GM19455 (cell line): ENCODE measurements at regions not wholly inside any gene's neighbourhood (a gene's known extent, or its start where the extent isn't known, plus 50 kb on each side); places are given as distances from the start of the nearest gene placed in this dataset.
"Not testable (repeated sequence)": the region's sequence is repeated elsewhere in the genome, so short reads cannot be mapped to it uniquely, and the experiment has no call there.

Source experiments
- ATAC-seq: cut with Tn5 transposase; IDR thresholded peaks from one replicate; pipeline ENCODE4 v1.9.1; 2021; ENCODE audit not compliant: unreplicated experiment

DNA sequence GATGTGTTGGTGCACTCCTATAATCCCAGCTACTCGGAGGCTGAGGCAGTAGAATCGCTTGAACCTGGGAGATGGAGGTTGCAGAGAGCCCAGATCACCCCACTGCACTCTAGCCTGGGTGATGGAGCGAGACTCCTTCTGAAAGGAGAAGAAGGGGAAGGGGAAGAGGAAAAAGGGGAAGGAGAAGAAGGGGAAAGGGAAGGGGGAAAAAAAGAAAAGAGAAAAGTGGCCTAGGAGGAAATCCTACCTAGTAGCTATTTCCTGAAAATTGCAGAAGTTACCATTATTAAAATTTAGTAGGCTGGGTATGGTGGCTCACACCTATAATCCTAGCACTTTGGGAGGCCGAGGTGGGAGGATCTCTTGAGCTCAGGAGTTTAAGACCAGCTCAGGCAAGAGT is 67.4 kb downstream of the ARRDC3 start:
- ATAC-seq = no peak

DNA sequence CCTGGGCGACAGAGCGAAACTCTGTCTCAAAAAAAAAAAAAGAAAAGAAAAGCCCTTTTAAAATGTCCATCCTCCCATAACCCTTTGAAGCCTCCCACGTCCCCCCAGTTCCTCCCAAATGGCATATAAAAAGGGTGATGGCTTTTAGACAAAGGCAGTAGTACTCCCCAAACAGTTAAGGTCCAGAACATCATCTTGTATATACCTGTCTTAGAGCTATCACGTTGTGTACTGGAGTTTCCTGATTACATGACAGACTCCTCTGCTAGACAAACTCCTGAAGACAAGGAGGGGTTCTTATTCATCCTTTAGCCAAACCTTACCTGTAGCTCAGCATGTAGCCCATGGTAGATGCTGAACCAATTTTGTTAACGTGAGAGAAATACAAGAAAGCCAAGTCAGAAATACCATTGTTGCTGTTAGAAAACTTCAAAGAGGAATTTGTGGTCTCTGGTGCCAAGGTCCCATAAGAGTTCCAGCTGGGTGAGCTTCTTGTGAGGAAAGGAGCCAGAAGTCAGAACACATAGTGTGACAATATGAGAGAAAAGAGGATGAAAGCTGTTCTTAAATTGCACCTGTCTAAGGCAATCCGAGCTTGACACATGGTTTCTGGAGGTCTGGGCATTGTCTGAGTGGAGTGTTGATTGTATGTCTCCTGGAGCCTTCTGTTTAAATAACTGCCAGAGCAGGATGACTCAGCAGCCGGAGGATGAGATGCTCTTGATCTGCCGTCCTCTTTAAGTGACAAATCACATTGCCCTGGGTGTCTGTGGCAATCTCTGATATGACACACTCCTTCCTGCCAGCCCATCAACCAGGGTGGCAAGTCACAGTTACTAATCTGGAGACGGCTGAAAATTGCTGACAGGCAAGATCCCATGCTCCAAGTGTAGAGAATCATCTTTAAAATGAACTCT is 69.1 kb downstream of the ARRDC3 start:
- ATAC-seq = peak; percentile 43

DNA sequence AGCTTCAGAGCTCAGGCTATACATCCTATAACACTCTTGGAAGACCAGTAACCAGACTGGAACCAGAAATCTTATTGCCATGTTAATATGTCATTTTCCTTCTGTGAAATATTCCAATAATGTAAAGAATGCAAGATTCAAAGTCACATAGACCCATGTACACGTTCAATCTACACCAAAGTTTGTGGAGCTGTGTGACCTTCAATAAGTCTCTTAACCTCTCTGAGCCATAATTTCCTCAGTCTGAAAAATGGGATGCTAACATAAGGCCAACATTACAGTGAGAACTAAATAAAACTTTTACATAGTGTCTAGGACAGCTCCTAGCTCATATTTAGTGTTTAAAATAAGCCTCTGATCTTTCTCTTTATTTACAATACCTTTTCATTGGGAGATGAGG is 70.4 kb downstream of the ARRDC3 start:
- ATAC-seq = no peak

DNA sequence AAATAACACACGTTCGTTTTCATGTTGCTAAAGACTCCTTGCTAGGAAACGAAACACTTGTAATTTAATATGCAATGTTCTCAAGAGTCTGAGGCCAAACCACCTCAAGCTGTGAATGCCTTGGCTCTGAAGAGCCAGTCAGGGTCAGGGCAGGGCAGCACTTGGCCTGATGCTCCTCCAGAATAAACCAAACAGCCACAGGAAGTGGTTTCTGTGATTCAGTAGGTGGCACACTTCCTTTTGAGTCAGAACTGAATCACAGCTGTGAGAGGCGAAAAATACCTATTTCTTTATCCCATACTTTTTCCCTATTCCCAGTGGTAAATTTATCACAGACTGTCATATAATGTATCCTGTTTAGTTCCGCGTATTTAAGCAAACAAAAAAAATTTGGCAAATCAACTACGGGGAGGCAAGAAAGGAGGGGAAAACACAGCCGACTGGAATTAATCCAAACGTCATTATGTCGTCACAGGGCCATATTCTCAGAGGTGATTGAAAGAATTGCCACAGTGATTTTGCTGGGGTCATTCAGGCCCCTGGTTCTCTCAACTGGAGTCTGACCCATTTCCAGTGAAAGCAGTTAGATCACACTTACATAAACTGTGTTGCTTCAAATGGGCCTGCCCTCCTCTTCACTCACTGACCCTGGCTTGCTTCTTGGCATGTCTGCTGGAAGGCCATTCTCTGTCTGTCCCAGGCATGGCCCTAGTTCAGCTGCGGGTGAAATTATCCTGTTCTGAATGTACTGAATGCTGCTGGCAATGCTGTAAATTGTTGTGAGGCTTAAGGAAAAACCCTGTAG is 71.2 kb downstream of the ARRDC3 start:
- peak; percentile 89 for ATAC-seq

DNA sequence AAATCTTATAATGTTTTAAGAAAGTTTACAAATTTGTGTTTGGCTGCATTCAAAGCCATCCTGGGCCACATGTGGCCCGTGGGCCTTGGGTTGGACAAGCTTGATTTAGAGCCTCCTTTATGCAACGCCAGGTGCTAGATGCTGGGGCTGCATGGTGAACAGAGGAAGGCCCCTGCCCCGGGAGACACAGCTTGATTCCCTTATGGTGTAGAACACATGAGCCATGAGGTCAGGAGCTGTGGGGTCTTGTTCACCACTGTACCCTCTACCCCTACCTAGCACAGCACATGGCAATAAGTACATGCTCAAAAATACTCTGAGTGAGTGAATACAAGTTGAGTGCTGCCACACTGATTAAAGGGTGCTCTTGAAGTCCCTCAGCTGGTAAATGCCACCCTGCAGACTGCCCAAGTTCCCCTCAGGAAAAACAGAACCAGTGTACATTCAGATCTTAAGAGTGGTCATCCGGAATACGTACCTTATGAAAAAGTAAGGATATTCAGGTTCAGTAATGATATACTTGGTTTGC is 71.9 kb downstream of the ARRDC3 start:
- ATAC-seq = peak; percentile 5

DNA sequence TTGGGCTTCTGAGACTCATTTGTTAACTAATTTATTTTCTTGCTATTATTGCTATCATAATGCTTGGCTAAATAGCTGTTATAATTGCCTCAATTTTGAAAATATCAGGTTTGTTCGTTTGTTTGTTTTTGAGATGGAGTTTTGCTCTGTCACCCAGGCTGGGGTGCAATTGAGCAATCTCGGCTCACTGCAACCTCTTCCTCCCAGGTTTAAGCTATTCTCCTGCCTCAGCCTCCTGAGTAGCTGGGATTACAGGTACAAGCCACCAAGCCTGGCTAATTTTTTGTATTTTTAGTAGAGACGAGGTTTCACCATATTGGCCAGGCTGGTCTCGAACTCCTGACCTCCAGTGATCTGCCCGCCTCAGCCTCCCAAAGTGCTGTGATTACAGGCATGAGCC is 75.0 kb downstream of the ARRDC3 start:
- not testable (repeated sequence) for ATAC-seq

DNA sequence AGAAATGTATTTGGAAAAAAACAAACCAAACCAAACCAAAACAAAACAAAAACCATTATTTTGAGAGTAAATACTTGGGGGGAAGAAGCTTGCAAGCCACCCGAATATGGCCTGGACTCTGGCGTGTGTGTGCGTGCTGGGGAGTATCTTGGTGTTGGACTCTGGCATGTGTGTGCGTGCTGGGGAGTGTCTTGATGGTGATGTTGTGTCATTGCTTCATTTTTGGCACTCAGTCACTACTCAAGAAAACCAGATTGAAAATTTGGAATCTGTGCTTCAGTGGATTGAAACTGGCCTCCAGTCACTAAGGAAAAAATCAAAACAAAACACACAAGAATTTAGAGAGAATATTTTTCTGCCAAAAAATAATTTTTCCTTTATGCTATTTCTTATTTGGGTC is 76.1 kb downstream of the ARRDC3 start:
- ATAC-seq = no peak

DNA sequence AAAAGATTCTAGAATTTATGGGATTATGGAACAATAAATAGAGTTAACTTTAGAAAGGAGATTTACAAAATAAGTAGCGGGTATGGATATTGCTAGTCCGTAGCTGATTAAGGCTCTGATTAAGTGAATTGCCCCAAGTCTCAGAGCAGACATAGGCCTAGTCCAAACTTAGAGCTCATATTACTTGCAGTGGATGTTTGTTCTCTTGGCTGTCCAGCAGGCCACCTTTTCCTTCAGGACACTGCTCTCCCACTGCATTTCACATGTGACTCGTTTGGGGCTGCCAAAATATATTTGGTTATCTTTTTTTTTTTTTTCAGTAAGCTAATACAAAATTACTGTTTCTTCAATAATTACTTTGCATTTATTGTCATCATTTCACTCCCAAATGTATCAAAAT is 76.6 kb downstream of the ARRDC3 start:
- ATAC-seq = no peak

DNA sequence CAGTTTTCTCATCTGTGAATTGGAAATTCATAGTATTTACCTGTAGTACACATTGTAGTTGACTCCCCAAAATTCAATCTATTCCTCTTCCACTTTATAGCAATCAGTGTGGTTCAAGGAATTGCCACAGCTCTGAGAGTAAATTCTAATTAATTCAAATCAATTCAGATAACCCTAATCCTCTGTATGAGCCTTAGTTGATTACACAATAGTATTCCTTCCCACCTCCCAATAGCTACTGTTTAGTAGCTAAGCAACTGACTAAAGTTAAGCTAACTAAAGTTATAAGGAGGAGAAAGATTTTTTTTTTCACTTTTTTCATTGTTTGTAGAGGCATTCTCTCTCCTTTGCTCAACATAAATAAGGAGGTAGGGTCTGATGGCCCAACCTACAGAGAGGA is 77.5 kb downstream of the ARRDC3 start:
- no peak for ATAC-seq

DNA sequence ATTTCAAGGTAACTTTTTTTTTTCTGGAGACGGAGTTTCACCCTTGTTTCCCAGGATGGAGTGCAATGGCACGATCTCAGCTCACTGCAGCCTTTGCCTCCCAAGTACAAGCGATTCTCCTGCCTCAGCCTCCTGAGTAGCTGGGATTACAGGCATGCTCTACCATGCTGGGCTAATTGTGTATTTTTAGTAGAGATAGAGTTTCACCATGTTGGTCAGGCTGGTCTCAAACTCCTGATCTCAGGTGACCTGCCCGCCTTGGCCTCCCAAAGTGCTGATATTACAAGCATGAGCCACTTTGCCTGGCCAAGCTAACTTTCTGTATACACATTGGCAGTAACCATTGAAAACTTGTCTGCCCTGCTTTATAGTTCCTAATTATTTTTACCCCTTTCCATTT is 79.1 kb downstream of the ARRDC3 start:
- not testable (repeated sequence) for ATAC-seq

DNA sequence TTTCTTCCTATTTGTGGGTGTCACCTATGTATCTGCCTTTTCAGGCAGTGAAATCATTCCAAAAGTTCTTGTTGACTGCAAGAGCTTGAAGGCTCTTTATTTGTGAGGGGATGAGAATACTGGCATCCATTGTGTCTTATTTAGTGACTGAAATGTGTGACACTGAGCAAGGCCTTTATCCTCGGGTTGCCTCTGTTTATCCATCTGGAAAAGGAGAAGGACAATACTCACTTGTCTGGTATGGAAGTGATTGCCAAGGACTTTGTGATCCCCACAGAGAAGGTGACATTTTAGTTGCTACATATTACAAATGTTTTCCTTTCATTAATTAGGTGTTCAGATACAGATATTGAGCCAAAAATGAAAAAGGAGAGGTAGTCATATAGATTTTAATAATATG is 80.2 kb downstream of the ARRDC3 start:
- ATAC-seq = no peak

DNA sequence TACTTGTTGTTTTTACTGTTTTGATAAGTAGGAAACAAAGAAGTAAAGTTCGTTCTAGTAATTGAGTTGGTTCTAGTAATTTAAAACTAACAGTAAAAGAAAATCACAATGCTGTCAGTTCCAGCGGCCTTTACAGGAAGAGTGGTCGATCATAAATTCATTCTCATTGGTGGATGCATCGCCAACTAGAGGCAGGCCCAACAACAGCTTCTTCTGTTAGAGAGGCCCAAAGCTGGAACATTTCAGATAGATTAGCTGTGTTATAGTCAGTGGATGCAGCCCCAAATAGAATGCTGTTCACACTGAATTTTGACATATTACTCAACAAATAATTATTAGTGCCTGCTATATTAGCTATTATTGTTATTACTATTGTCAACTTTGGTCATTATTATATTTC is 80.8 kb downstream of the ARRDC3 start:
- ATAC-seq = no peak

DNA sequence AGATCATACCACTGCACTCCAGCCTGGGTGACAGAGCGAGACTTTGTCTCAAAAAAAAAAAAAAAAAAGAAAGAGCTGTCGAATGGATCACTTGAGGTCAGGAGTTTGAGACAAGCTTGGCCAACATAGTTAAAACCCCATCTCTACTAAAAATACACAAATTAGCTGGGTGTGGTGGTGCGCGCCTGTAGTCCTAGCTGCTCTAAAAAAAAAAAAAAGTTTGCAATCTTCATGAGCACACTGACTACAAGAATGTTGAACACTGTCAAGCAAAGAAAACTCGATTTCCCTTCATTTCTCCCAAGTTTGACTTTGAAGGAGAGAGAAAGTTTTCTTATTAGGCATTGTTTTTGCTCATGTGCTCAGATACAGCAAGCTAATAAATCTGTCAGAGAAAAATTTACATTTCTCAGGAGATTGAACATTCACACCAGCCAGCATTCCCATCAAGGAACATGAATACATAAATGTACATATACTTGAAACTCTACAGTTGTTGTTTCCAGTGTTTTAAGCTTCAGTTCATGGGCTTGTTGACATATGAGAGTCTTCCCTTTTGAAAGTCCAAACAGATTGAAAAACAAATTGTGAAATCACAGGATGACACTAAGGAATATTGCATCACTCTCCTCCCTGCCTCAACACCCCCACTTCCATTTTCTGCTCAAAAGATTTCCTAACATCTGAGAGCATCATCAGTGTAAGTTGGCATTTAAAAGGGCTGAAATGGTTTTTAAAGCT is 81.8 kb downstream of the ARRDC3 start:
- no peak for ATAC-seq

DNA sequence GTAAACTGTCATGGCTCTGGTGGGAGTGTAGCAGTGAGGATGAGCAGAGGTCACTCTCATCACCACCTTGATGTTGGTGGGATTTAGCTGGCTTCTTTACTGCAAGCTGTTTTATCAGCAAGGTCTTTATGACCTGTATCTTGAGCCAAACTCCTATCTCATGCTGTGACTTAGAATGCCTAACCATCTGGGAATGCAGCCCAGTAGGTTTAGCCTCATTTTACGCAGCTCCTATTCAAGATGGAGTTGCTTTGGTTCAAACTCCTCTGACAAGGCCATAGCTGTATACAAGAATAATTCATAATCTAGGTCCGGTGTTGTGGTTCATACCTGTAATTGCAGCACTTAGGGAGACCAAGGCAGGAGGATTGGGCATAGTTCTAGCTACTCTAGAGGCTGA is 85.1 kb downstream of the ARRDC3 start:
- no peak for ATAC-seq

DNA sequence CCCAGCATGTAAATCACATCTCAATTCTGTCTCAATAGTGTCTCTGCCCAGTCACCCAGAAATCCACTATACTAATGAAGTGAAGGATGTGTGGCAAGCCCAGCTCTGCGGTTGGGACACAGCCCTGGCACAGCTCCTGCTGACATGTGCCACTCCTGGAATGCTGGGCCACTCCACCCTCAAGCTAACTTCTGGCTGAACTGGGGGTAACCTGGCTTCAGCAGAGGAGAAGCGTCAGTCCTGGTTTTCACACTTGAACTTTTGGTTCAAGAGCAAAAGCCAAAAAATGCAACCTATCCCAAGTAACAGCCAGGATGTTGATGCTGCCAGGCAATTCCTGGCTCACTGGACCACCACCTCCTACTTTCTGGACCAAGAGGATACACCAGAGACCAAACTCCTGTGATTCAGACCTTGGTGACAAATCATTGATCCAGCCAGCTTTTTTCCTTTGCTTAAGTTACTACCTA is 86.4 kb downstream of the ARRDC3 start:
- ATAC-seq = no peak

DNA sequence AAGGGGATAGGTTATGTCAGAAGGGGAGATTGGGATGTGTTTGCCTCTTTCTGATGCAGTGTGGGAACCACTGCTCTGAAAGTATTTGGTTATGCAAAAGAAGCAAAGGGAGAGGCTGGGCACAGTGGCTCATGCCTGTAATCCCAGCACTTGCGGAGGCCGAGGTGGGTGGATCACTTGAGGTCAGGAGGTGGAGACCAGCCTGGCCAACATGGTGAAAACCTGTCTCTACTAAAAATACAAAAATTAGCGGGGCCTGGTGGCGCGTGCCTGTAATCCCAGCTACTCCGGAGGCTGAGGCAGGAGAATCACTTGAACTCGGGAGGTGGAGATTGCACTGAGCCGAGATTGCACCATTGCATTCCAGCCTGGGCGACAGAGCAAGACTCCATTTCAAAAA is 87.0 kb downstream of the ARRDC3 start:
- not testable (repeated sequence) for ATAC-seq

DNA sequence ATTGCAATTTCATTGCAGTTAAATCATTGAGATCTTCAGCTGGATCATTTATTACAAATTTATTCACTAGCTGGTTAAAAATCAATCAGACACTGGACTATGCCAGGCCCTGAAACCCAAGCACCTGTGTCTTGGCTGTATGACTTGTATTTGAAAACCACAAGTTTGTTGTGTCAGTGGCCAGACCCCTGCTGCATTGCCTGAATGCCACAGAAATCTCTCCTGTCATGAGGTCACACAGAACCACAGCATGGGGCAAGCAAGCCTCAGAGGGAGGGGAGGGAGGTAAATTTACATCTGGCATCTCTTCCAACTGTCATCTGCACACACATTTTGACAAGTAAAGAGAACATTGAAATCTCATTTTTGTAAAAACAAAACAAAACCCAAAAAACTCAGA is 90.0 kb downstream of the ARRDC3 start:
- peak; percentile 94 for ATAC-seq

DNA sequence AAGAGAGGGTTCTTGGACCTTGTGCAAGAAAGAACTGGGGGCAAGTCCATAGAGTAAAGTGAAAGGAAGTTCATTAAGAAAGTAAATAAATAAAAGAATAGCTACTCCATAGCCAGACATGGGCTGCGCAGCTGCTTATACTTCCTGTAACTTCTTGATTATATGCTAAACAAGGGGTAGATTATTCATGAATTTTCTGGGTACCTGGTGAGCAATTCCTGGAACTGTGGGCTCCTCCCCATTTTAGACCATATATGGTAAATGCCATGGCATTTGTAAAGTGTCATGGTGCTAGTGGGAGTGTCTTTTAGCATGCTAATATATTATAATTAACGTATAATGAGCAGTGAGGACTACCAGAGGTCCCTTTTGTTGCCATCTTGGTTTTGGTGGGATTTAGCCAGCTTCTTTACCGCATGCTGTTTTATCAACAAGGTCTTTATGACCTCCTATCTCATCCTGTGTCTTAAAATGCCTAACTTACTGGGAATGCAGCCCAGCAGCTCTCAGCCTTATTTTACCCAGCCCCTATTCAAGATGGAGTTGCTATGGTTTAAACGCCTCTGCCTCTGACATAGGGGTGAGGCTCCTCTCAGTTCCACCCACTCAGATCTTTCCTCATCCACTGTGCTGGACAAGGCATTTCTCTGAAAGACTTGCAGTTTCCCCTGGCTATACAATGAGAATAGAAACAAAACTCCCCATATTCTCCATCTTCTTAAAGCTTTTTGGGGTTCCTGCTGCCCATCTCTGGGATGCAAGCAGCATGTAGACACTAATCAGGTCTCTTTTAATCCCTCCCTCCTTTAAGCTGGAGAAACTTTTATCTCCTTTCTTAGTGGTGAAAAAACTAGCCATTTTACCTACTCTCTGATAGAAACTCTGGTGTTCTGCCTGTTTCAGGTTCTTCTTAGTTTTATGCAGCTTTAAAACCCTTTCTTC is 91.2 kb downstream of the ARRDC3 start:
- ATAC-seq = no peak

DNA sequence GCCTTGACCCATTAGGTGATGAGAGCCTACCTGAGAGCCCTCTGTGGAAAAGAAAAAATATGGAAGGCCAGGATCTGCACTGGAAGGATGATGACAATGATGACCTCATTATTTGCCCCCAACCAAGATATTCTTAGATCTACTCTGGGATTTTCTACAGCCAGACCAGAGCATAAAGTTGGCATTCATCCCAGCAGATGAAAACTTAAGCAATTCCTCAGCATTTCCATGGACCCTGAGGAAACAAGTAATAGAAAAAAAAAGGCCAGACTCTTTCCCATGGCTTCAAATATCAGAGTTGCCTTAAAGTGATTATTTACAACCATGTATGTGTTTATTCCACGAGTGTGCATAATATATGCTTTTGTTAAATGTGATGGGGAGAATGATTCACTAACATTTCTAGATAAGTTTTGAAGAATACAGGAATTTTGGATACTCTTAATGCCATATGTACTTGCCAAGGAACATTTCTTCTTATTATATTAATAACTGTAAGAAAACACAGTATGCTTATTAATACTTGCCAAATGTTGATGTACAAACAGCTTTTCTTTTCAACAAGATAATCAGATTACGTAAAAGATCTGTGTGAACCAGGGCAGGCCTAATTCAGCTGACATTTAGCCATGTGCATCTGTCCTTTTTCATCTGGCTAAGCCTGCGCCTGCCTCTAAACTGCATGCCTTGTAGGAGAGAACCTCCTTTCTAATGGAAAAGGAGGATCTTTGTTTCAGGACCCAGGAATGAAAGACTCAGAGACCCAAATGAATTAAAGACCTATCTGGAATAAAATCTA is 94.8 kb downstream of the ARRDC3 start:
- no peak for ATAC-seq
